SU-DHL-6 (cell line): ENCODE measurements at regions not wholly inside any gene's neighbourhood (a gene's known extent, or its start where the extent isn't known, plus 50 kb on each side); places are given as distances from the start of the nearest gene placed in this dataset.

Experiments
- CTCF ChIP-seq: fragments of 200-600 bp; sonication (generic); IDR thresholded peaks from one replicate; pipeline ENCODE4 v1.5.1; 2017; ENCODE audit warnings: antibody characterized with exemption, mild to moderate bottlenecking, low read length, moderate library complexity; ENCODE audit not compliant: insufficient read depth, poor library complexity, severe bottlenecking
- EZH2phosphoT487 ChIP-seq: fragments of 200-600 bp; sonication (generic), shearing (Covaris generic); conservative IDR thresholded peaks from 2 replicates; pipeline ENCODE4 v1.6.1; 2018; ENCODE audit warnings: mild to moderate bottlenecking, antibody characterized with exemption, low read length, moderate library complexity, mixed read lengths

- no peak for TF ChIP-seq EZH2phosphoT487
- TF ChIP-seq CTCF, result no peak
These were observed 115.8 kb upstream of the FBXL7 start for GRCh38 chr5:15384176-15384575.
